ENCODE measurements at regions not wholly inside any gene's neighbourhood (a gene's known extent, or its start where the extent isn't known, plus 50 kb on each side); places are given as distances from the start of the nearest gene placed in this dataset.

DNA sequence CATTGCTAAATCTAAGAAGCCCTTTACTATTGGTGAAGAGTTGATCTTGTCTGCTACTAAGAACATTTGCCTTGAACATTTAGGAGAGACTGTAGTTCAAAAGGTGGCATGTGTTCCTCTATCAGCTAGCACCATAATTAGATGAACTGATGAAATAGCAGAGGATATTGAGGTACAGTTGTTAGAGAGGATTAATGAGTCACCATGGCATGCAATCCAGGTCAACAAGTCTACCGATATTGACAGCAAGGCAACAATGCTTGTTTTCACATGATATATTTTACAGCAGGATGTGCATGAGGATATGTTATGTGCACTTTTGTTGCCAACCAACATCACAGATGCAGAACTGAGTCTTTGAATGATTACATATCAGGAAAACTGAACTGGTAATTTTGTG, 134.3 kb upstream of the CDH9 start:
- WGBS = 91% methylated on average over 1 of the region's 1 CpG

DNA sequence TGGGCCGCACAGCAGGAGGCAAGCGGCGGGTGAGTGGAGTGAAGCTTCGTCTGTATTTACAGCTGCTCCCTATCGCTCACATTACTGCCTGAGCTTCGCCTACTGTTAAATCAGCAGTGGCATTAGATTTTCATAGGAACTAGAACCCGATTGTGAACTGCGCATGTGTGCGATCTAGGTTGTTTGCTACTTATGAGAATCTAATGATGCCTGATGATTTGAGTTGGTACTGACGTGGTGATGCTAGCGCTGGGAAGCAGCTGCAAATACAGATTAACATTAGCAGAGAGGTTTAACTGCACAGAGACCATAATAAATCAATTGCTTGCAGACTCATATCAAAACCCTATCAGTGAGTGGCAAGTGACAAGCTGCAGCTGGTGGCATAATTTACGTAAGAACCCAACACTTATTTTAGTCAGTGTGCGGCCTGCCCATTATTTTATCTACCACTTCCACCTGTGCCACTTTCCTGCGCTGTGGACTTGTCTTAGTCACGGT, 133.4 kb upstream of the CDH9 start:
- no peaks in the 10 kb centered on the region for H3K4me1 ChIP-seq (ENCODE audit: control insufficient read depth, insufficient read depth, low read depth, low read length)

More for the DNA sequence above, 134.3 kb upstream of the CDH9 start:
- no peak overlapping the region for H3K23ac ChIP-seq (ENCODE audit: low read length in 2 of 2)
- no peak overlapping the region for H2BK15ac ChIP-seq (ENCODE audit: low read depth, poor library complexity, severe bottlenecking)
- no peaks in the 10 kb centered on the region for H3K36me3 ChIP-seq (ENCODE audit: control insufficient read depth in 1 of 2, insufficient read depth in 2 of 2, low read depth in 1 of 2, low read length in 2 of 2)
- H3K9ac ChIP-seq (ENCODE audit: low read length) = no peak overlapping the region
- no peak for DNase-seq
- no peak overlapping the region for H2BK5ac ChIP-seq (ENCODE audit: low read depth, low read length, poor library complexity, severe bottlenecking)
- H2AK5ac ChIP-seq (ENCODE audit: low read length, severe bottlenecking) = no peak overlapping the region
- no peak overlapping the region for H3K4ac ChIP-seq (ENCODE audit: low read depth in 1 of 2, low read length in 2 of 2)
- H4K8ac ChIP-seq (ENCODE audit: low read length) = no peak overlapping the region
- H3K9me3 ChIP-seq (ENCODE audit: control insufficient read depth, low read length) = no peaks in the 10 kb centered on the region
- no peaks in the 10 kb centered on the region for H3K79me1 ChIP-seq (replicated peaks; ENCODE audit: low read length, poor library complexity, severe bottlenecking)
- H2BK12ac ChIP-seq (ENCODE audit: low read length in 2 of 2) = no peak overlapping the region
- no peak overlapping the region for H2BK120ac ChIP-seq (ENCODE audit: low read depth, low read length)
- H4K91ac ChIP-seq (ENCODE audit: low read length) = no peak overlapping the region
- H3K4me2 ChIP-seq (ENCODE audit: low read length, poor library complexity, severe bottlenecking) = no peak overlapping the region
- H3K4me1 ChIP-seq (ENCODE audit: control insufficient read depth, insufficient read depth, low read depth, low read length) = no peaks in the 10 kb centered on the region
- no peak overlapping the region for H2AFZ ChIP-seq (ENCODE audit: low read depth, low read length)
- H3K18ac ChIP-seq (ENCODE audit: low read depth in 1 of 2, low read length in 2 of 2) = no peak overlapping the region
- no peak overlapping the region for H3K14ac ChIP-seq (ENCODE audit: low read length in 2 of 2)
- H3K27ac ChIP-seq (ENCODE audit: low read length, poor library complexity, severe bottlenecking) = no peak overlapping the region
- no peaks in the 10 kb centered on the region for H3K27me3 ChIP-seq (ENCODE audit: control insufficient read depth in 1 of 2, insufficient read depth in 1 of 2, low read length in 2 of 2)
- H3K4me3 ChIP-seq (ENCODE audit: insufficient read depth in 1 of 2, low read depth in 1 of 2, low read length in 2 of 2) = no peak overlapping the region

DNA sequence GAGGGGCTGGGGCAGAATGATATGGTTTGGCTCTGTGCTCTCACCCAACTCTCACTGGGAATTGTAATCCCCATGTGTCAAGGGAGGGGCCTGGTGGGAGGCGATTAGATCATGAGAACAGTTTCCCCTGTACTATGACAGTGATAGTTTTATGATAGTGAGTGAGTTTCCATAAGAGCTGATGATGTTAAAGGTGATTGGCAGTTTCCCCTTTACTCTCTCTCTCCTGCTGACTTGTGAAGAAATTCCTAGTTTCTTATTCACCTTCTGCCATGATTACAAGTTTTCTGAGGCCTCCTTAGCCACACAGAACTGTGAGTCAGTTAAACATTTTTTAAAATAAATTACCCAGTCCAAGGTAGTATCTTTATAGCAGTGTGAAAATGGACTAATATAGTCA, 120.4 kb upstream of the CDH9 start:
- Histone ChIP-seq H3K27ac (ENCODE audit: low read length, poor library complexity, severe bottlenecking) (no peak overlapping the region), H3K36me3 (ENCODE audit: control insufficient read depth in 1 of 2, insufficient read depth in 2 of 2, low read depth in 1 of 2, low read length in 2 of 2) (no peaks in the 10 kb centered on the region), H3K27me3 (ENCODE audit: control insufficient read depth in 1 of 2, insufficient read depth in 1 of 2, low read length in 2 of 2) (no peaks in the 10 kb centered on the region), H4K8ac (ENCODE audit: low read length) (no peak overlapping the region), H3K4me1 (ENCODE audit: control insufficient read depth, insufficient read depth, low read depth, low read length) (no peaks in the 10 kb centered on the region), H3K14ac (ENCODE audit: low read length in 2 of 2) (no peak overlapping the region), H3K4me2 (ENCODE audit: low read length, poor library complexity, severe bottlenecking) (no peak overlapping the region), H2BK12ac (ENCODE audit: low read length in 2 of 2) (no peak overlapping the region), H3K4me3 (ENCODE audit: insufficient read depth in 1 of 2, low read depth in 1 of 2, low read length in 2 of 2) (no peak overlapping the region), H2AK5ac (ENCODE audit: low read length, severe bottlenecking) (no peak overlapping the region), H4K91ac (ENCODE audit: low read length) (no peak overlapping the region), H3K9ac (ENCODE audit: low read length) (no peak overlapping the region), H2AFZ (ENCODE audit: low read depth, low read length) (no peak overlapping the region), H2BK5ac (ENCODE audit: low read depth, low read length, poor library complexity, severe bottlenecking) (no peak overlapping the region), H3K23ac (ENCODE audit: low read length in 2 of 2) (no peak overlapping the region), H3K79me1 (replicated peaks; ENCODE audit: low read length, poor library complexity, severe bottlenecking) (no peaks in the 10 kb centered on the region), H3K4ac (ENCODE audit: low read depth in 1 of 2, low read length in 2 of 2) (no peak overlapping the region), H3K18ac (ENCODE audit: low read depth in 1 of 2, low read length in 2 of 2) (no peak overlapping the region), H2BK15ac (ENCODE audit: low read depth, poor library complexity, severe bottlenecking) (no peak overlapping the region), H3K9me3 (ENCODE audit: control insufficient read depth, low read length) (peaks cover 41% of the 10 kb centered on the region), H2BK120ac (ENCODE audit: low read depth, low read length) (no peak overlapping the region)
- DNase-seq = no peak
- 60% methylated on average over 1 of the region's 1 CpG for WGBS

More for the DNA sequence above, 133.4 kb upstream of the CDH9 start:
- no peak overlapping the region for H3K14ac ChIP-seq (ENCODE audit: low read length in 2 of 2)
- no peak overlapping the region for H3K9ac ChIP-seq (ENCODE audit: low read length)
- no peak overlapping the region for H4K8ac ChIP-seq (ENCODE audit: low read length)
- H3K27ac ChIP-seq (ENCODE audit: low read length, poor library complexity, severe bottlenecking) = no peak overlapping the region
- no peak overlapping the region for H2AFZ ChIP-seq (ENCODE audit: low read depth, low read length)
- H3K9me3 ChIP-seq (ENCODE audit: control insufficient read depth, low read length) = no peaks in the 10 kb centered on the region
- WGBS = 91% methylated on average over 15 of the region's 15 CpGs
- no peak overlapping the region for H2AK5ac ChIP-seq (ENCODE audit: low read length, severe bottlenecking)
- H2BK120ac ChIP-seq (ENCODE audit: low read depth, low read length) = no peak overlapping the region
- no peak overlapping the region for H3K4me3 ChIP-seq (ENCODE audit: insufficient read depth in 1 of 2, low read depth in 1 of 2, low read length in 2 of 2)
- DNase-seq = no peak
- H3K23ac ChIP-seq (ENCODE audit: low read length in 2 of 2) = no peak overlapping the region
- no peak overlapping the region for H2BK12ac ChIP-seq (ENCODE audit: low read length in 2 of 2)
- H3K18ac ChIP-seq (ENCODE audit: low read depth in 1 of 2, low read length in 2 of 2) = no peak overlapping the region
- no peak overlapping the region for H2BK15ac ChIP-seq (ENCODE audit: low read depth, poor library complexity, severe bottlenecking)
- H3K4me2 ChIP-seq (ENCODE audit: low read length, poor library complexity, severe bottlenecking) = no peak overlapping the region
- no peak overlapping the region for H4K91ac ChIP-seq (ENCODE audit: low read length)
- H3K79me1 ChIP-seq (replicated peaks; ENCODE audit: low read length, poor library complexity, severe bottlenecking) = no peaks in the 10 kb centered on the region
- H3K4ac ChIP-seq (ENCODE audit: low read depth in 1 of 2, low read length in 2 of 2) = no peak overlapping the region
- no peaks in the 10 kb centered on the region for H3K36me3 ChIP-seq (ENCODE audit: control insufficient read depth in 1 of 2, insufficient read depth in 2 of 2, low read depth in 1 of 2, low read length in 2 of 2)
- H3K27me3 ChIP-seq (ENCODE audit: control insufficient read depth in 1 of 2, insufficient read depth in 1 of 2, low read length in 2 of 2) = no peaks in the 10 kb centered on the region
- H2BK5ac ChIP-seq (ENCODE audit: low read depth, low read length, poor library complexity, severe bottlenecking) = no peak overlapping the region

GRCh38 chr5:27158171-27158570, 119.8 kb upstream of the CDH9 start:
- Histone ChIP-seq H3K79me1 (replicated peaks; ENCODE audit: low read length, poor library complexity, severe bottlenecking) (no peaks in the 10 kb centered on the region), H3K4ac (ENCODE audit: low read depth in 1 of 2, low read length in 2 of 2) (no peak overlapping the region), H2BK120ac (ENCODE audit: low read depth, low read length) (no peak overlapping the region), H3K4me2 (ENCODE audit: low read length, poor library complexity, severe bottlenecking) (no peak overlapping the region), H3K9ac (ENCODE audit: low read length) (no peak overlapping the region), H3K36me3 (ENCODE audit: control insufficient read depth in 1 of 2, insufficient read depth in 2 of 2, low read depth in 1 of 2, low read length in 2 of 2) (no peaks in the 10 kb centered on the region), H3K9me3 (ENCODE audit: control insufficient read depth, low read length) (peaks cover 44% of the 10 kb centered on the region), H3K27me3 (ENCODE audit: control insufficient read depth in 1 of 2, insufficient read depth in 1 of 2, low read length in 2 of 2) (no peaks in the 10 kb centered on the region), H2AK5ac (ENCODE audit: low read length, severe bottlenecking) (no peak overlapping the region), H3K23ac (ENCODE audit: low read length in 2 of 2) (no peak overlapping the region), H4K8ac (ENCODE audit: low read length) (no peak overlapping the region), H2AFZ (ENCODE audit: low read depth, low read length) (no peak overlapping the region), H2BK5ac (ENCODE audit: low read depth, low read length, poor library complexity, severe bottlenecking) (no peak overlapping the region), H3K14ac (ENCODE audit: low read length in 2 of 2) (no peak overlapping the region), H3K4me1 (ENCODE audit: control insufficient read depth, insufficient read depth, low read depth, low read length) (no peaks in the 10 kb centered on the region), H3K4me3 (ENCODE audit: insufficient read depth in 1 of 2, low read depth in 1 of 2, low read length in 2 of 2) (no peak overlapping the region), H3K18ac (ENCODE audit: low read depth in 1 of 2, low read length in 2 of 2) (no peak overlapping the region), H2BK15ac (ENCODE audit: low read depth, poor library complexity, severe bottlenecking) (no peak overlapping the region), H2BK12ac (ENCODE audit: low read length in 2 of 2) (no peak overlapping the region), H4K91ac (ENCODE audit: low read length) (no peak overlapping the region), H3K27ac (ENCODE audit: low read length, poor library complexity, severe bottlenecking) (no peak overlapping the region)
- DNase-seq = no peak
